PC-9 (cell line): ENCODE measurements at regions not wholly inside any gene's neighbourhood (a gene's known extent, or its start where the extent isn't known, plus 50 kb on each side); places are given as distances from the start of the nearest gene placed in this dataset.

Source experiments
- BruUV-seq: library from RNA; stranded (reverse); fragments of 400-500 nt; replicated peaks from 2 replicates; lab custom pipeline; 2021; lab: Mats Ljungman, UMichigan
- CTCF ChIA-PET: fragments of 300-600 bp; sonication (Branson Sonifier 250); formaldehyde crosslinking; loops from one replicate; lab custom pipeline; 2022; ENCODE audit warnings: antibody characterized with exemption; lab: Charles Lee
- POLR2A ChIA-PET: fragments of 300-600 bp; sonication (Branson Sonifier 250); formaldehyde crosslinking; loops from one replicate; lab custom pipeline; 2022; ENCODE audit warnings: antibody characterized with exemption; ENCODE audit not compliant: unreplicated experiment; lab: Charles Lee
- DNase-seq, 2 experiments: peaks; one replicate each; pipeline versions ENCODE4 v3.0.0 to v3.0.0-alpha.2; 2015 to 2022; ENCODE audit warnings: mixed read lengths in 1 of 2
- H2AFZ ChIP-seq: fragments of 200-600 bp; sonication (generic); 2 replicates; pipeline ENCODE4 v1.8.1; 2017; ENCODE audit warnings: antibody characterized with exemption
- H3F3A ChIP-seq: fragments of 200-600 bp; sonication (generic); 2 replicates; pipeline ENCODE4 v1.8.1; 2017; ENCODE audit warnings: antibody characterized with exemption, mild to moderate bottlenecking, low read depth; ENCODE audit not compliant: insufficient read depth
- H3K27ac ChIP-seq: fragments of 200-600 bp; sonication (generic); 2 replicates; pipeline ENCODE4 v1.6.1; 2016; ENCODE audit warnings: mixed run types
- H3K27me3 ChIP-seq: fragments of 200-600 bp; sonication (generic); 2 replicates; pipeline ENCODE4 v1.6.1; 2016; ENCODE audit warnings: low read depth, mixed run types; ENCODE audit not compliant: insufficient read depth
- H3K36me3 ChIP-seq: fragments of 200-600 bp; sonication (generic); 2 replicates; pipeline ENCODE4 v1.6.1; 2016; ENCODE audit warnings: low read depth, mixed run types
- H3K4me1 ChIP-seq: fragments of 200-600 bp; sonication (generic); replicated peaks from 2 replicates; pipeline ENCODE4 v1.6.1; 2016; ENCODE audit warnings: mixed run types; ENCODE audit not compliant: insufficient read depth
- H3K4me2 ChIP-seq: fragments of 200-600 bp; sonication (generic); 2 replicates; pipeline ENCODE4 v1.6.1; 2017; ENCODE audit warnings: mixed run types
- H3K4me3 ChIP-seq: fragments of 200-600 bp; sonication (generic); 2 replicates; pipeline ENCODE4 v1.6.1; 2016; ENCODE audit warnings: mixed run types
- H3K79me2 ChIP-seq: fragments of 200-600 bp; sonication (generic); 2 replicates; pipeline ENCODE4 v1.6.1; 2017; ENCODE audit warnings: low read depth, mixed run types
- H3K9me2 ChIP-seq: fragments of 200-600 bp; sonication (generic); 2 replicates; pipeline ENCODE4 v1.8.1; 2017; ENCODE audit warnings: mild to moderate bottlenecking; ENCODE audit not compliant: insufficient read depth
- H3K9me3 ChIP-seq: fragments of 200-600 bp; sonication (generic); 2 replicates; pipeline ENCODE4 v1.8.1; 2016; ENCODE audit warnings: low read depth; ENCODE audit not compliant: insufficient read depth
- H4K20me1 ChIP-seq: fragments of 200-600 bp; sonication (generic); 2 replicates; pipeline ENCODE4 v1.8.1; 2017; ENCODE audit not compliant: insufficient read depth
- EZH2 ChIP-seq: fragments of 200-600 bp; sonication (generic); IDR thresholded peaks from 2 replicates; pipeline ENCODE4 v1.8.0; 2017; ENCODE audit warnings: antibody characterized with exemption, low read depth
- intact Hi-C: fragments of 100-400 bp; cut with micrococcal nuclease; formaldehyde crosslinking; loops from one replicate; pipeline ENCODE4 v1.10.0; 2022; ENCODE audit not compliant: unreplicated experiment
- TF ChIP-seq, protein P1 (sequence below): fragments of 200-600 bp; sonication (generic); conservative IDR thresholded peaks from 2 replicates; pipeline ENCODE4 v1.6.1; 2017; ENCODE audit warnings: mixed run types, antibody characterized with exemption, mild to moderate bottlenecking, moderate library complexity

DNA sequence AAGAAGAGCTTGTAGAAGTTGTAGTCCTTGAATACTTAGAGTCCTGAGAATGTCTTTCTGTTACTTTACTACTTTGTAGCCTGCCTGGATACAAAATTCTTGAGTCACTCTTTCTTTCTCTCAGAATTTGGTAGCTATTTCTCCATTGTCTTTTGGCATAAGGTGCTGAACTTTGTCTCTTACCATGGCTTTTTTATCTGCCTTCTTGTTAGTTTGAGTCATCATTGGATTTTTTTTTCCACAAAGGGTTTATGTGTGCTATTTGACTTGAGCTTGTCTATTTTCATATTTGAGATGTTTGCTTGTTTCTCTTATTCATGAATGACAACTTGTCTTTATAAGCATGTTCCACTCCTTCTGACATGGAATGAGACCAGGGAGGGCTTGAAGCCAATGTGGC lies 74.5 kb upstream of the EXOC6 start:
- POLR2A ChIA-PET, result interaction anchor here (0.6 kb wide), 1 partner anchor 480 kb away, joined by 3 read pairs; no protein-coding TSS in a partner anchor
- Histone ChIP-seq H3K9me2 (no peaks in the 10 kb centered on the region), H4K20me1 (no peaks in the 10 kb centered on the region), H3K4me2 (no peak overlapping the region), H3K9me3 (no peaks in the 10 kb centered on the region), H3K27me3 (no peaks in the 10 kb centered on the region), H3F3A (no peaks in the 10 kb centered on the region), H2AFZ (no peak overlapping the region), H3K27ac (no peak overlapping the region), H3K4me1 (no peaks in the 10 kb centered on the region), H3K4me3 (no peak overlapping the region), H3K79me2 (no peaks in the 10 kb centered on the region), H3K36me3 (no peaks in the 10 kb centered on the region)
- intact Hi-C loops, result no loop called here
- no peak for DNase-seq
- BruUV-seq, result no TSS peak
- TF ChIP-seq, protein P1, sequence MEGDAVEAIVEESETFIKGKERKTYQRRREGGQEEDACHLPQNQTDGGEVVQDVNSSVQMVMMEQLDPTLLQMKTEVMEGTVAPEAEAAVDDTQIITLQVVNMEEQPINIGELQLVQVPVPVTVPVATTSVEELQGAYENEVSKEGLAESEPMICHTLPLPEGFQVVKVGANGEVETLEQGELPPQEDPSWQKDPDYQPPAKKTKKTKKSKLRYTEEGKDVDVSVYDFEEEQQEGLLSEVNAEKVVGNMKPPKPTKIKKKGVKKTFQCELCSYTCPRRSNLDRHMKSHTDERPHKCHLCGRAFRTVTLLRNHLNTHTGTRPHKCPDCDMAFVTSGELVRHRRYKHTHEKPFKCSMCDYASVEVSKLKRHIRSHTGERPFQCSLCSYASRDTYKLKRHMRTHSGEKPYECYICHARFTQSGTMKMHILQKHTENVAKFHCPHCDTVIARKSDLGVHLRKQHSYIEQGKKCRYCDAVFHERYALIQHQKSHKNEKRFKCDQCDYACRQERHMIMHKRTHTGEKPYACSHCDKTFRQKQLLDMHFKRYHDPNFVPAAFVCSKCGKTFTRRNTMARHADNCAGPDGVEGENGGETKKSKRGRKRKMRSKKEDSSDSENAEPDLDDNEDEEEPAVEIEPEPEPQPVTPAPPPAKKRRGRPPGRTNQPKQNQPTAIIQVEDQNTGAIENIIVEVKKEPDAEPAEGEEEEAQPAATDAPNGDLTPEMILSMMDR, result no peak
- TF ChIP-seq EZH2, result no peak
- CTCF ChIA-PET, result no interaction called here

DNA sequence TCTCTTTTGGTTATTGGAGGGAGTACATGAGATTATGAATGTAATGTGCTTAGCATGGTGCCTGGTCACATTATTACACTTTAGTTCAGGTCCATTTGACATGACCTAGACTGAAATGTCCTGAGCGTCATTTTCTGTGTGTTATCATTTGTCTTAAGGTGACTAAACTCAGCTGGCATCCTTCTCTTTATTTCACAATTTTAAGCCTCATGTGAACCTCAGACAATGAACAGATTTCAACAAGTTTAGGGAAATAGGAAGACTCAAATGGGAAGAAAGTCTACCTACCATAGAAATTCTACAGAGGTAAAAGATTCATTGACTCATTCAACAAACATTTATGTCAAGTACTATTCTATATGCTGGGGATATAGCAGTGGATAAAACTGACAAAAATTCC lies 70.2 kb upstream of the EXOC6 start:
- no peak overlapping the region for H3K4me3 ChIP-seq
- H3K4me1 ChIP-seq, result no peaks in the 10 kb centered on the region
- no peaks in the 10 kb centered on the region for H3K36me3 ChIP-seq
- no peaks in the 10 kb centered on the region for H3K9me3 ChIP-seq
- BruUV-seq, result no TSS peak
- intact Hi-C loops, result no loop called here
- peak in 1 of 2 experiments; percentile 40 for DNase-seq
- no peaks in the 10 kb centered on the region for H4K20me1 ChIP-seq
- no peak overlapping the region for H2AFZ ChIP-seq
- no peaks in the 10 kb centered on the region for H3K27me3 ChIP-seq
- no peaks in the 10 kb centered on the region for H3K79me2 ChIP-seq
- H3K27ac ChIP-seq, result no peak overlapping the region
- no peak overlapping the region for H3K4me2 ChIP-seq
- H3K9me2 ChIP-seq, result no peaks in the 10 kb centered on the region
- ChIA-PET POLR2A (no interaction called here), CTCF (no interaction called here)
- TF ChIP-seq, protein P1, result no peak
- no peak for TF ChIP-seq EZH2
- H3F3A ChIP-seq, result no peaks in the 10 kb centered on the region

DNA sequence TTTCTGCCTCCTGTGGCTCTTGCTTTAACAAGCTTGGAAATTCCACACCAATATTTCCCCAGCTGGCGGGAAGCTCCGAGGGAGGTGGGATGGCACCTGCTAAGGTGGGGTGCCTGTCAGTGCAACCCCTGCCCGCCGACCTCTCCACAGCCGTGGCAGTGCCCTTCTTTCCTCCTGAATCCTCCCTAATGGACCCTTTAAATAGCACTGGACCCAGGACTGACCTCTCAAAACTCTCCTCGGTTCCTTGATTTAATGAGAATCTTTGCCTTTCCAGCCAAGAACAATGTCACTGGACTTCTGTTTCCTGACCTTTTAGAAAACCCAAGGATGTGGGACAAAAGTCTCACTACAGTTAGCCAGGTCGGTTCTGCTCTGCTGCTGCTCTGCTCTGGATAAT lies 63.2 kb upstream of the EXOC6 start:
- no peak overlapping the region for H2AFZ ChIP-seq
- ChIA-PET CTCF (no interaction called here), POLR2A (no interaction called here)
- H3K4me2 ChIP-seq, result no peak overlapping the region
- H3K79me2 ChIP-seq, result no peaks in the 10 kb centered on the region
- H3K9me3 ChIP-seq, result no peaks in the 10 kb centered on the region
- intact Hi-C loops, result no loop called here
- no peaks in the 10 kb centered on the region for H3K36me3 ChIP-seq
- BruUV-seq, result no TSS peak
- H3K27ac ChIP-seq, result no peak overlapping the region
- H4K20me1 ChIP-seq, result no peaks in the 10 kb centered on the region
- H3K4me1 ChIP-seq, result no peaks in the 10 kb centered on the region
- DNase-seq, result no peak
- no peaks in the 10 kb centered on the region for H3F3A ChIP-seq
- H3K9me2 ChIP-seq, result no peaks in the 10 kb centered on the region
- H3K4me3 ChIP-seq, result no peak overlapping the region
- no peaks in the 10 kb centered on the region for H3K27me3 ChIP-seq
- TF ChIP-seq, protein P1, result no peak
- TF ChIP-seq EZH2, result no peak
